ENCODE measurements at regions not wholly inside any gene's neighbourhood (a gene's known extent, or its start where the extent isn't known, plus 50 kb on each side); places are given as distances from the start of the nearest gene placed in this dataset.

DNA sequence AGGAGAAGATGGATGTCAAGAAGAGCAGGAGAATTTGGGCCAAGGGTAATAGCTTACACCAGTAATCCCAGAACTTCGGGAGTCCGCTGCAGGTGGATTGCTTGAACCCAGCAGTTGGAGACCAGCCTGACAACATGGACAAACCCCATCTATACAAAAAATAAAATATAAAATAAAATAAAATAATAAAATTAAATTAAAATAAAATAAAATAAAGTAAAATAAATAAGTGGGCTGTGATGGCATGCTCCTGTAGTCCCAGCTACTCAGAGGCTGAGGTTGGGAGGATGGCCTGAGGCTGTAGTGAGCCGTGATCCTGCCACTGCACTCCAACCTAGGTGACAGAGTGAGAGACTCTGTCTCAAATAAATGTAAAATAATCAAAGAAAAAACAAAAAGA is 1946.7 kb downstream of the MRPL39 start:
- Histone ChIP-seq H3K9me3 (replicated peaks; ENCODE audit: control insufficient read depth, insufficient read depth, low read length) (no peaks in the 10 kb centered on the region), H4K20me1 (replicated peaks; ENCODE audit: control insufficient read depth, extremely low read depth, insufficient read depth, low read length) (no peaks in the 10 kb centered on the region), H3K27me3 (ENCODE audit: control insufficient read depth in 2 of 2, insufficient read depth in 2 of 2, low read length in 2 of 2) (no peaks in the 10 kb centered on the region), H3K36me3 (ENCODE audit: control insufficient read depth in 2 of 2, extremely low read depth in 1 of 2, insufficient read depth in 2 of 2, low read length in 2 of 2) (no peaks in the 10 kb centered on the region), H3K4me1 (ENCODE audit: control insufficient read depth, extremely low read depth, insufficient read depth, low read length) (no peaks in the 10 kb centered on the region), H3K9me1 (replicated peaks; ENCODE audit: control insufficient read depth, extremely low read depth, insufficient read depth, low read length) (no peaks in the 10 kb centered on the region), H2AFZ (ENCODE audit: low read depth, low read length) (no peak overlapping the region), H3K27ac (ENCODE audit: insufficient read depth, low read depth, low read length) (no peak overlapping the region), H3K4me2 (ENCODE audit: insufficient read depth, low read length) (no peak overlapping the region), H3K79me2 (ENCODE audit: control insufficient read depth, insufficient read depth, low read length) (no peaks in the 10 kb centered on the region), H3K9ac (replicated peaks; ENCODE audit: extremely low read depth, insufficient read depth, low read length) (no peak overlapping the region), H3K4me3 (replicated peaks in 1 of 3; ENCODE audit: insufficient read depth in 1 of 3, low read depth in 1 of 3, low read length in 3 of 3) (no peak overlapping the region)
- CTCF ChIA-PET, result interaction anchor here (0.6 kb wide), 1 partner anchor 577 kb away, joined by 3 read pairs; no protein-coding TSS in a partner anchor
- FAIRE-seq (no peak), DNase-seq (ENCODE audit: low read depth, low spot score) (no peak)
- dilution Hi-C loops (cut with MboI; ENCODE audit: extremely low pct_ligation_motif_present, low sequenced_read_pairs) (no loop called here), intact Hi-C loops (cut with micrococcal nuclease) (no loop called here)
- POLR2A ChIA-PET, result no interaction called here
- TF ChIP-seq CTCF (IDR thresholded peaks at IDR 0.05; ENCODE audit: extremely low read depth in 1 of 2, insufficient read depth in 1 of 2, low read depth in 1 of 2, low read length in 2 of 2) (no peak), GATA2 (IDR thresholded peaks at IDR 0.05; ENCODE audit: insufficient read depth, insufficient read length, low read depth, low read length) (no peak), POLR2AphosphoS5 (IDR thresholded peaks at IDR 0.05; ENCODE audit: insufficient read depth, low read depth, low read length) (no peak), POLR2A (IDR thresholded peaks at IDR 0.05; ENCODE audit: low read depth, low read length) (no peak), EZH2 (IDR thresholded peaks at IDR 0.05; ENCODE audit: borderline replicate concordance, low read depth, low read length, severe bottlenecking) (no peak), FOS (IDR thresholded peaks at IDR 0.05; ENCODE audit: borderline replicate concordance, insufficient read depth, low read length) (no peak), JUN (IDR thresholded peaks at IDR 0.05; ENCODE audit: borderline replicate concordance, insufficient read depth, insufficient read length, low read depth) (no peak), MYC (IDR thresholded peaks at IDR 0.05; ENCODE audit: low read depth, low read length) (no peak)
- TF ChIP-seq, protein P1, sequence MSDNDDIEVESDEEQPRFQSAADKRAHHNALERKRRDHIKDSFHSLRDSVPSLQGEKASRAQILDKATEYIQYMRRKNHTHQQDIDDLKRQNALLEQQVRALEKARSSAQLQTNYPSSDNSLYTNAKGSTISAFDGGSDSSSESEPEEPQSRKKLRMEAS (IDR thresholded peaks at IDR 0.05; ENCODE audit: insufficient read depth, insufficient read length), result no peak
- no TSS peak for BruUV-seq (replicated peaks)

Data from endothelial cell of umbilical vein (primary cell).